ENCODE measurements at regions not wholly inside any gene's neighbourhood (a gene's known extent, or its start where the extent isn't known, plus 50 kb on each side); places are given as distances from the start of the nearest gene placed in this dataset.
"Not testable (repeated sequence)": the region's sequence is repeated elsewhere in the genome, so short reads cannot be mapped to it uniquely, and the experiment has no call there.

GRCh38 chr5:148880197-148880596, 53.8 kb downstream of the ADRB2 start:
- Mint-ChIP-seq H3K27ac (peak overlapping the region in 1 of 3 donors; percentile 79), H3K4me1 (no peaks in the 10 kb centered on the region), H3K4me3 (no peak overlapping the region), H3K9me3 (peaks cover 0 to 5% (median 0%) of the 10 kb centered on the region in 7 donors), H3K27me3 (peaks cover 5% of the 10 kb centered on the region), H3K36me3 (no peaks in the 10 kb centered on the region)
- no peaks in the 10 kb centered on the region for H3K36me3 ChIP-seq (ENCODE audit: control insufficient read depth, insufficient read depth, low read length)
- H3K9me3 ChIP-seq (ENCODE audit: control insufficient read depth in 2 of 2, low read length in 2 of 2), result no peaks in the 10 kb centered on the region
- H3K4me1 ChIP-seq (ENCODE audit: control insufficient read depth, insufficient read depth, low read length, poor library complexity, severe bottlenecking), result no peaks in the 10 kb centered on the region
- DNase-seq, result no peak
- no peak overlapping the region for H3K4me3 ChIP-seq (ENCODE audit: low read depth, low read length)
- no peak for ATAC-seq (ENCODE audit: low read depth in 2 of 2)
- H3K27me3 ChIP-seq (ENCODE audit: control insufficient read depth, insufficient read depth, low read length), result no peaks in the 10 kb centered on the region
- H3K27ac ChIP-seq (ENCODE audit: insufficient read depth, low read length, poor library complexity, severe bottlenecking), result no peak overlapping the region

DNA sequence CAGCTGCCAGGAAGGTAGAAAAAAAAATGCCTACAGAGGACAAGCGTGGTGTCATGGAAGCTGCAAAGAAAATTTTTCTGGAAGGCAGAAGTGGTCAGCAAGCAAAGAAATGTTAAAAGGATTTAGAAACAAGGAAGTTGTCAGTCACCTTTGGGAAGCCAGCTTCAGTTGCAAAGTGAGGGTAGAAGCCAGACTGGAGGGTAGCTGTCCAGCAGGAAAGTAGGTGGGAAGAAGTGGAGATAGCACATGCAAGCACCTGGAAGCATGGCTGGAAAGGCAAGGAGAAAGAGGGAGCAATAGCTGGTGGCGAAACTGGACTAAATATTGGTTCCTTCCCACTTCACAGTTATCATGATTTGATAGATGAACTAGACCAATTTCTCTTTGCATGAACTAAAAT, 54.3 kb downstream of the ADRB2 start:
- H3K4me3 ChIP-seq (ENCODE audit: low read depth, low read length), result no peak overlapping the region
- Mint-ChIP-seq H3K9me3 (peaks cover 0 to 6% (median 0%) of the 10 kb centered on the region in 7 donors), H3K27me3 (peaks cover 5% of the 10 kb centered on the region), H3K36me3 (no peaks in the 10 kb centered on the region), H3K27ac (no peak overlapping the region), H3K4me3 (no peak overlapping the region), H3K4me1 (no peaks in the 10 kb centered on the region)
- no peaks in the 10 kb centered on the region for H3K9me3 ChIP-seq (ENCODE audit: control insufficient read depth in 2 of 2, low read length in 2 of 2)
- H3K36me3 ChIP-seq (ENCODE audit: control insufficient read depth, insufficient read depth, low read length), result no peaks in the 10 kb centered on the region
- ATAC-seq (ENCODE audit: low read depth in 2 of 2) (no peak), DNase-seq (no peak)
- no peaks in the 10 kb centered on the region for H3K4me1 ChIP-seq (ENCODE audit: control insufficient read depth, insufficient read depth, low read length, poor library complexity, severe bottlenecking)
- H3K27ac ChIP-seq (ENCODE audit: insufficient read depth, low read length, poor library complexity, severe bottlenecking), result no peak overlapping the region
- H3K27me3 ChIP-seq (ENCODE audit: control insufficient read depth, insufficient read depth, low read length), result no peaks in the 10 kb centered on the region

- Mint-ChIP-seq H3K36me3 (no peaks in the 10 kb centered on the region), H3K9me3 (peaks cover 0 to 6% (median 0%) of the 10 kb centered on the region in 7 donors), H3K4me3 (no peak overlapping the region), H3K4me1 (no peaks in the 10 kb centered on the region), H3K27me3 (peaks cover 5% of the 10 kb centered on the region), H3K27ac (no peak overlapping the region)
- no peaks in the 10 kb centered on the region for H3K27me3 ChIP-seq (ENCODE audit: control insufficient read depth, insufficient read depth, low read length)
- ATAC-seq (ENCODE audit: low read depth in 2 of 2) (no peak), DNase-seq (no peak)
- no peaks in the 10 kb centered on the region for H3K4me1 ChIP-seq (ENCODE audit: control insufficient read depth, insufficient read depth, low read length, poor library complexity, severe bottlenecking)
- H3K27ac ChIP-seq (ENCODE audit: insufficient read depth, low read length, poor library complexity, severe bottlenecking), result no peak overlapping the region
- H3K36me3 ChIP-seq (ENCODE audit: control insufficient read depth, insufficient read depth, low read length), result no peaks in the 10 kb centered on the region
- no peaks in the 10 kb centered on the region for H3K9me3 ChIP-seq (ENCODE audit: control insufficient read depth in 2 of 2, low read length in 2 of 2)
- no peak overlapping the region for H3K4me3 ChIP-seq (ENCODE audit: low read depth, low read length)
Observed at GRCh38 chr5:148882332-148882731, 55.9 kb downstream of the ADRB2 start.

- no peak overlapping the region for H3K4me3 ChIP-seq (ENCODE audit: low read depth, low read length)
- H3K4me3 Mint-ChIP-seq, result no peak overlapping the region
- no peaks in the 10 kb centered on the region for H3K4me1 ChIP-seq (ENCODE audit: control insufficient read depth, insufficient read depth, low read length, poor library complexity, severe bottlenecking)
- no peaks in the 10 kb centered on the region for H3K36me3 ChIP-seq (ENCODE audit: control insufficient read depth, insufficient read depth, low read length)
- no peak for DNase-seq
- no peak for ATAC-seq (ENCODE audit: low read depth in 2 of 2)
- no peaks in the 10 kb centered on the region for H3K9me3 ChIP-seq (ENCODE audit: control insufficient read depth in 2 of 2, low read length in 2 of 2)
- H3K27me3 ChIP-seq (ENCODE audit: control insufficient read depth, insufficient read depth, low read length), result no peaks in the 10 kb centered on the region
- peaks cover 0 to 8% (median 0%) of the 10 kb centered on the region in 7 donors for H3K9me3 Mint-ChIP-seq
- no peak overlapping the region for H3K27ac Mint-ChIP-seq
- H3K36me3 Mint-ChIP-seq, result no peaks in the 10 kb centered on the region
- no peak overlapping the region for H3K27ac ChIP-seq (ENCODE audit: insufficient read depth, low read length, poor library complexity, severe bottlenecking)
- peaks cover 11% of the 10 kb centered on the region for H3K27me3 Mint-ChIP-seq
- H3K4me1 Mint-ChIP-seq, result no peaks in the 10 kb centered on the region
Observed at GRCh38 chr5:148884339-148885020, 58.1 kb downstream of the ADRB2 start.

DNA sequence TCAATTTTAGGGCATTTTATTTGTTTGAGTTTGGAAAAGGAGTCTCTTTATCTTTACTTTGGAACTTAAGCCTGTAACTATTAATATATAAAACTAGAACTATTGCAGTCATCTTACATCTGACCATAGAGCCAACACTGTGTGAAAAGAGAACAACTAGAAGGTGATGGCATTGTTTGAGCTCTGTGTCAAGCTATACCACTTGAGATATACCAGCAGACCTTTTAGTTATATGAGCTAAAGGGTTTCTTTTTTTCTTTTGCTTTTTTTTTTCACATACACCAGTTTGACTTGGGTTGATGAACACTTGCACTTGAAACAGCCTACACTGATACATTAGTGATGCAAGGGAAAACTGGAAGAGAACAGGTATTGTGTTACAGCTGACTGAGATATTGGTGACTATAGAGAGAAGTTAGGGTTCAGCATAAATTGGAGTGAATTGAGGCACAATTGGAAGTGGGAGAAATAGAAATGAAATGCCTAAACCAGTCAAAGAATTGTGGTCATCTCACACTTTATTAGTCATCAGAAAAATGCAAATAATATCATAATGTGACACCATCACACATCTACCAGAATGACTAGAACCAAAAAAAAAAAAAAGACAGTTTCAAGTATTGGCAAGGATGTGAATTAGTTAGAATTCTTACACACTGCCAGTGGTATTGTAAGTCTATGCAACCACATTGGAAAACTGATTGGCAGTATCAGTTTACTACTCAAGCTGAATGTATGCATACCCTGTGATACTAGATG, 60.9 kb downstream of the ADRB2 start:
- Histone ChIP-seq H3K4me3 (ENCODE audit: low read depth, low read length) (no peak overlapping the region), H3K27me3 (ENCODE audit: control insufficient read depth, insufficient read depth, low read length) (no peaks in the 10 kb centered on the region), H3K4me1 (ENCODE audit: control insufficient read depth, insufficient read depth, low read length, poor library complexity, severe bottlenecking) (no peaks in the 10 kb centered on the region), H3K27ac (ENCODE audit: insufficient read depth, low read length, poor library complexity, severe bottlenecking) (no peak overlapping the region), H3K9me3 (ENCODE audit: control insufficient read depth in 2 of 2, low read length in 2 of 2) (no peaks in the 10 kb centered on the region), H3K36me3 (ENCODE audit: control insufficient read depth, insufficient read depth, low read length) (no peaks in the 10 kb centered on the region)
- no peak for ATAC-seq (ENCODE audit: low read depth in 2 of 2)
- Mint-ChIP-seq H3K4me3 (no peak overlapping the region), H3K9me3 (peaks cover 0 to 9% (median 4%) of the 10 kb centered on the region in 7 donors), H3K27ac (peak overlapping the region in 1 of 3 donors; percentile 16), H3K36me3 (no peaks in the 10 kb centered on the region), H3K4me1 (no peaks in the 10 kb centered on the region), H3K27me3 (peaks cover 21% of the 10 kb centered on the region)
- no peak for DNase-seq

GRCh38 chr5:148889936-148890335, 63.5 kb downstream of the ADRB2 start:
- H3K4me1 ChIP-seq (ENCODE audit: control insufficient read depth, insufficient read depth, low read length, poor library complexity, severe bottlenecking); H3K36me3 ChIP-seq (ENCODE audit: control insufficient read depth, insufficient read depth, low read length); H3K27ac Mint-ChIP-seq; H3K4me1 Mint-ChIP-seq; H3K4me3 Mint-ChIP-seq; DNase-seq; H3K4me3 ChIP-seq (ENCODE audit: low read depth, low read length); H3K27me3 ChIP-seq (ENCODE audit: control insufficient read depth, insufficient read depth, low read length); H3K9me3 Mint-ChIP-seq; ATAC-seq (ENCODE audit: low read depth in 2 of 2); H3K36me3 Mint-ChIP-seq; H3K27ac ChIP-seq (ENCODE audit: insufficient read depth, low read length, poor library complexity, severe bottlenecking); H3K9me3 ChIP-seq (ENCODE audit: control insufficient read depth in 2 of 2, low read length in 2 of 2): not testable (repeated sequence)
- H3K27me3 Mint-ChIP-seq, result peaks cover 19% of the 10 kb centered on the region

- not testable (repeated sequence) for H3K9me3 Mint-ChIP-seq; H3K27me3 Mint-ChIP-seq; H3K4me3 ChIP-seq (ENCODE audit: low read depth, low read length); H3K4me1 Mint-ChIP-seq; H3K4me3 Mint-ChIP-seq; H3K9me3 ChIP-seq (ENCODE audit: control insufficient read depth in 2 of 2, low read length in 2 of 2); H3K36me3 Mint-ChIP-seq; DNase-seq; ATAC-seq (ENCODE audit: low read depth in 2 of 2); H3K27ac Mint-ChIP-seq; H3K27ac ChIP-seq (ENCODE audit: insufficient read depth, low read length, poor library complexity, severe bottlenecking); H3K27me3 ChIP-seq (ENCODE audit: control insufficient read depth, insufficient read depth, low read length); H3K36me3 ChIP-seq (ENCODE audit: control insufficient read depth, insufficient read depth, low read length); H3K4me1 ChIP-seq (ENCODE audit: control insufficient read depth, insufficient read depth, low read length, poor library complexity, severe bottlenecking)
Observed at GRCh38 chr5:148895441-148895840, 69.0 kb downstream of the ADRB2 start.

DNA sequence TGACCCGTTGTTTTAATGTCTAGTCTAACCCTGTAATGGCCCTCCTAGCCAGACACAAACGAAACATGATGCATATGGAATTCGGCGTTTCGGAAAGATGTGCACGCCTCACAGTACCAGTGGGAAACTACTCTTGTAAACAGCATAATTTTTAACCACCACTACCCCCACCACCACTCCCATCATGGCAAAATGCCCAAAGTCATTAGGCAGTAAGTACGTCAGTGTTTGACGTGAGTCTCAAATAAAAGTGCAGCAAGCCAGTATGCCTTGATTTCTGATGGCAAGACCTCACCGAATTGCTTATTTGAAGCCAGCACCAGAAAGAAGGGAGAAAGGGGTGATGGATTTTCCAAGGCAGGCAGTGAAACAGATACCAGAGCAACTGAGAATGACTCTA, 71.4 kb downstream of the ADRB2 start:
- H3K4me1 Mint-ChIP-seq, result no peaks in the 10 kb centered on the region
- Histone ChIP-seq H3K4me3 (ENCODE audit: low read depth, low read length) (no peak overlapping the region), H3K9me3 (ENCODE audit: control insufficient read depth in 2 of 2, low read length in 2 of 2) (no peaks in the 10 kb centered on the region), H3K27ac (ENCODE audit: insufficient read depth, low read length, poor library complexity, severe bottlenecking) (no peak overlapping the region), H3K27me3 (ENCODE audit: control insufficient read depth, insufficient read depth, low read length) (peaks cover 2% of the 10 kb centered on the region), H3K36me3 (ENCODE audit: control insufficient read depth, insufficient read depth, low read length) (no peaks in the 10 kb centered on the region), H3K4me1 (ENCODE audit: control insufficient read depth, insufficient read depth, low read length, poor library complexity, severe bottlenecking) (no peaks in the 10 kb centered on the region)
- H3K27ac Mint-ChIP-seq, result no peak overlapping the region
- no peaks in the 10 kb centered on the region for H3K36me3 Mint-ChIP-seq
- H3K9me3 Mint-ChIP-seq, result peaks cover 0 to 2% (median 0%) of the 10 kb centered on the region in 7 donors
- no peak for ATAC-seq (ENCODE audit: low read depth in 2 of 2)
- no peaks in the 10 kb centered on the region for H3K27me3 Mint-ChIP-seq
- no peak for DNase-seq
- H3K4me3 Mint-ChIP-seq, result no peak overlapping the region
